ENCODE measurements at regions not wholly inside any gene's neighbourhood (a gene's known extent, or its start where the extent isn't known, plus 50 kb on each side); places are given as distances from the start of the nearest gene placed in this dataset.

DNA sequence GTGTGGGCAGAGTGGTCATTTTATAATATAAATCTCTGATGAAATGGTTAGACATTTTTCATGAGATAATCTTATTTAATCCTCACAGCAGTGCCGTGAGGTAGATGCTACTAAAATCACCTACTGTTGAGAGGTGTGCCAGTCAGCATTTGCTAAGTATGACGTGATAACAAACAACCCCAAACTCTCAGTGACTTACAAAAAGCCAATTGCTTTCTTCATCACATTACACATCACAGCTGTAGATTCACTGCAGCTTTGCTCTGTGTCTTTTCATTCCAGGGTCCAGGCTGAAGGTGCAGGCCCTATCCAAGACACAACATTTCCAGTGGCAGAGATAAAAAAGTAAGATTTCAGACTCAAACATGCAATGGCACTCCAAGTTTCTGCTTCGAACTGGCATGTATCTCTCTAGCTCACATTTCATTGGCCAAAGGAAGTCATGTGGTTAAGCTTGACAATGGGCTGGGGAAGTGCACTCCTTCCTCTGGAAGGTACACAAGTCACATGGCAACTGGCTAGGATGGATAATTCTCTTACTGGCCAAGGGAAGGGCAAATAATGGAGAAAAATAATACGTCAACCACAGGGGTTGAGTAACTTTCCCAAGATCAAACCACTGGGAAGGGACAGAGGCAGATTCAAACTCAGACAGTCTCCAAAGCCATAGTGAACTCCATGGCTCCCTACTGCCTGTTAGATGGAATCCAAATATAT, 69.5 kb upstream of the EPB41L1 start:
- TF ChIP-seq, protein P1, sequence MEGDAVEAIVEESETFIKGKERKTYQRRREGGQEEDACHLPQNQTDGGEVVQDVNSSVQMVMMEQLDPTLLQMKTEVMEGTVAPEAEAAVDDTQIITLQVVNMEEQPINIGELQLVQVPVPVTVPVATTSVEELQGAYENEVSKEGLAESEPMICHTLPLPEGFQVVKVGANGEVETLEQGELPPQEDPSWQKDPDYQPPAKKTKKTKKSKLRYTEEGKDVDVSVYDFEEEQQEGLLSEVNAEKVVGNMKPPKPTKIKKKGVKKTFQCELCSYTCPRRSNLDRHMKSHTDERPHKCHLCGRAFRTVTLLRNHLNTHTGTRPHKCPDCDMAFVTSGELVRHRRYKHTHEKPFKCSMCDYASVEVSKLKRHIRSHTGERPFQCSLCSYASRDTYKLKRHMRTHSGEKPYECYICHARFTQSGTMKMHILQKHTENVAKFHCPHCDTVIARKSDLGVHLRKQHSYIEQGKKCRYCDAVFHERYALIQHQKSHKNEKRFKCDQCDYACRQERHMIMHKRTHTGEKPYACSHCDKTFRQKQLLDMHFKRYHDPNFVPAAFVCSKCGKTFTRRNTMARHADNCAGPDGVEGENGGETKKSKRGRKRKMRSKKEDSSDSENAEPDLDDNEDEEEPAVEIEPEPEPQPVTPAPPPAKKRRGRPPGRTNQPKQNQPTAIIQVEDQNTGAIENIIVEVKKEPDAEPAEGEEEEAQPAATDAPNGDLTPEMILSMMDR (IDR thresholded peaks at IDR 0.05), result no peak
- TF ChIP-seq ELF4 (CRISPR knock-in tag; IDR thresholded peaks at IDR 0.05; ENCODE audit: low read depth), result no peak
- TF ChIP-seq NR3C1 (CRISPR knock-in tag; conservative IDR thresholded peaks at IDR 0.05; ENCODE audit: low read depth), result no peak
- TF ChIP-seq FOXP4 (CRISPR knock-in tag; IDR thresholded peaks at IDR 0.05), result no peak

Measured in WTC11 (cell line).